ENCODE measurements at regions not wholly inside any gene's neighbourhood (a gene's known extent, or its start where the extent isn't known, plus 50 kb on each side); places are given as distances from the start of the nearest gene placed in this dataset.

- TF ChIP-seq ZNF274 (IDR thresholded peaks at IDR 0.05; ENCODE audit: low read depth, low read length) (no peak), SP1 (IDR thresholded peaks at IDR 0.05; ENCODE audit: low read depth) (no peak)
Observed at GRCh38 chr13:72071713-72072112, 204.7 kb upstream of the DACH1 start (continued).

- Histone ChIP-seq H3K27ac (ENCODE audit: low read depth, low read length) (no peak overlapping the region), H3K4me2 (ENCODE audit: low read length) (no peak overlapping the region), H3K27me3 (ENCODE audit: insufficient read depth, low read length) (no peaks in the 10 kb centered on the region), H3K79me2 (ENCODE audit: insufficient read depth, low read length) (no peaks in the 10 kb centered on the region), H4K20me1 (ENCODE audit: insufficient read depth) (no peaks in the 10 kb centered on the region), H3K9me3 (ENCODE audit: control insufficient read depth in 1 of 2, insufficient read depth in 1 of 2, low read depth in 1 of 2, low read length in 2 of 2) (no peaks in the 10 kb centered on the region), H3K9ac (ENCODE audit: low read length) (no peak overlapping the region), H2AFZ (ENCODE audit: low read depth, low read length, poor library complexity, severe bottlenecking) (no peak overlapping the region), H3K9me2 (ENCODE audit: insufficient read depth) (no peaks in the 10 kb centered on the region), H3K4me3 (replicated peaks in 1 of 2; ENCODE audit: low read depth in 1 of 2, low read length in 2 of 2) (no peak overlapping the region), H3K36me3 (ENCODE audit: control insufficient read depth in 1 of 2, insufficient read depth in 2 of 2, low read length in 2 of 2) (no peaks in the 10 kb centered on the region), H3K4me1 (ENCODE audit: control insufficient read depth in 1 of 2, insufficient read depth in 2 of 2, low read length in 2 of 2) (peaks cover 0 to 5% of the 10 kb centered on the region in 2 experiments; a peak in 2 of 4 replicates)
- TF ChIP-seq FOSL1 (IDR thresholded peaks at IDR 0.05; ENCODE audit: low read depth) (no peak), EZH2phosphoT487 (IDR thresholded peaks at IDR 0.05; ENCODE audit: borderline replicate concordance) (no peak), ATF3 (IDR thresholded peaks at IDR 0.05) (no peak), REST (IDR thresholded peaks at IDR 0.05; ENCODE audit: low read depth) (no peak), ZFX (IDR thresholded peaks at IDR 0.05) (no peak), ZBTB33 (IDR thresholded peaks at IDR 0.05; ENCODE audit: extremely low read depth, insufficient replicate concordance, low read length) (no peak), TCF7L2 (IDR thresholded peaks at IDR 0.05; ENCODE audit: borderline replicate concordance, extremely low read depth, insufficient read depth, insufficient read length) (no peak), ZNF274 (IDR thresholded peaks at IDR 0.05; ENCODE audit: low read depth, low read length) (no peak), SRF (IDR thresholded peaks at IDR 0.05; ENCODE audit: low read depth) (no peak)
- DNase-seq (ENCODE audit: low read depth, low spot score) (no peak), ATAC-seq (peak; percentile 38; the same call in 1 of the 2 replicates)
- BruUV-seq (replicated peaks), result no TSS peak
- intact Hi-C loops (cut with micrococcal nuclease), result no loop called here
- ChIA-PET CTCF (no interaction called here), POLR2A (no interaction called here), RAD21 (ENCODE audit: low non-redundant PET in 1 of 2, low total read pairs in 2 of 2, uncharacterized antibody in 2 of 2, unreplicated experiment in 2 of 2) (no interaction called here)
Observed at GRCh38 chr13:72062566-72062965, 195.6 kb upstream of the DACH1 start.
